PC-9 (cell line): ENCODE measurements at regions not wholly inside any gene's neighbourhood (a gene's known extent, or its start where the extent isn't known, plus 50 kb on each side); places are given as distances from the start of the nearest gene placed in this dataset.
A peak's percentile ranks its signal among the peaks of the same experiment; 100 is the strongest.

Experiments
- BruUV-seq: library from RNA; stranded (reverse); fragments of 400-500 nt; replicated peaks from 2 replicates; lab custom pipeline; 2021; lab: Mats Ljungman, UMichigan
- CTCF ChIA-PET: fragments of 300-600 bp; sonication (Branson Sonifier 250); formaldehyde crosslinking; loops from one replicate; lab custom pipeline; 2022; ENCODE audit warnings: antibody characterized with exemption; lab: Charles Lee
- POLR2A ChIA-PET: fragments of 300-600 bp; sonication (Branson Sonifier 250); formaldehyde crosslinking; loops from one replicate; lab custom pipeline; 2022; ENCODE audit warnings: antibody characterized with exemption; ENCODE audit not compliant: unreplicated experiment; lab: Charles Lee
- DNase-seq, 2 experiments: peaks; one replicate each; pipeline versions ENCODE4 v3.0.0 to v3.0.0-alpha.2; 2015 to 2022; ENCODE audit warnings: mixed read lengths in 1 of 2
- H2AFZ ChIP-seq: fragments of 200-600 bp; sonication (generic); 2 replicates; pipeline ENCODE4 v1.8.1; 2017; ENCODE audit warnings: antibody characterized with exemption
- H3F3A ChIP-seq: fragments of 200-600 bp; sonication (generic); 2 replicates; pipeline ENCODE4 v1.8.1; 2017; ENCODE audit warnings: antibody characterized with exemption, mild to moderate bottlenecking, low read depth; ENCODE audit not compliant: insufficient read depth
- H3K27ac ChIP-seq: fragments of 200-600 bp; sonication (generic); 2 replicates; pipeline ENCODE4 v1.6.1; 2016; ENCODE audit warnings: mixed run types
- H3K27me3 ChIP-seq: fragments of 200-600 bp; sonication (generic); 2 replicates; pipeline ENCODE4 v1.6.1; 2016; ENCODE audit warnings: low read depth, mixed run types; ENCODE audit not compliant: insufficient read depth
- H3K36me3 ChIP-seq: fragments of 200-600 bp; sonication (generic); 2 replicates; pipeline ENCODE4 v1.6.1; 2016; ENCODE audit warnings: low read depth, mixed run types
- H3K4me1 ChIP-seq: fragments of 200-600 bp; sonication (generic); replicated peaks from 2 replicates; pipeline ENCODE4 v1.6.1; 2016; ENCODE audit warnings: mixed run types; ENCODE audit not compliant: insufficient read depth
- H3K4me2 ChIP-seq: fragments of 200-600 bp; sonication (generic); 2 replicates; pipeline ENCODE4 v1.6.1; 2017; ENCODE audit warnings: mixed run types
- H3K4me3 ChIP-seq: fragments of 200-600 bp; sonication (generic); 2 replicates; pipeline ENCODE4 v1.6.1; 2016; ENCODE audit warnings: mixed run types
- H3K79me2 ChIP-seq: fragments of 200-600 bp; sonication (generic); 2 replicates; pipeline ENCODE4 v1.6.1; 2017; ENCODE audit warnings: low read depth, mixed run types
- H3K9me2 ChIP-seq: fragments of 200-600 bp; sonication (generic); 2 replicates; pipeline ENCODE4 v1.8.1; 2017; ENCODE audit warnings: mild to moderate bottlenecking; ENCODE audit not compliant: insufficient read depth
- H3K9me3 ChIP-seq: fragments of 200-600 bp; sonication (generic); 2 replicates; pipeline ENCODE4 v1.8.1; 2016; ENCODE audit warnings: low read depth; ENCODE audit not compliant: insufficient read depth
- H4K20me1 ChIP-seq: fragments of 200-600 bp; sonication (generic); 2 replicates; pipeline ENCODE4 v1.8.1; 2017; ENCODE audit not compliant: insufficient read depth
- CTCF ChIP-seq: fragments of 200-600 bp; sonication (generic); conservative IDR thresholded peaks from 2 replicates; pipeline ENCODE4 v1.6.1; 2017; ENCODE audit warnings: mixed run types, antibody characterized with exemption, mild to moderate bottlenecking, moderate library complexity
- EZH2 ChIP-seq: fragments of 200-600 bp; sonication (generic); IDR thresholded peaks from 2 replicates; pipeline ENCODE4 v1.8.0; 2017; ENCODE audit warnings: antibody characterized with exemption, low read depth
- intact Hi-C: fragments of 100-400 bp; cut with micrococcal nuclease; formaldehyde crosslinking; loops from one replicate; pipeline ENCODE4 v1.10.0; 2022; ENCODE audit not compliant: unreplicated experiment

- Histone ChIP-seq H3K4me1 (peaks cover 38% of the 10 kb centered on the region), H3K79me2 (no peaks in the 10 kb centered on the region), H3K36me3 (no peaks in the 10 kb centered on the region), H3K27me3 (no peaks in the 10 kb centered on the region), H4K20me1 (no peaks in the 10 kb centered on the region), H2AFZ (no peak overlapping the region), H3K9me2 (no peaks in the 10 kb centered on the region), H3F3A (peaks cover 16% of the 10 kb centered on the region), H3K4me3 (no peak overlapping the region), H3K4me2 (peak overlapping the region; percentile 62), H3K27ac (peak overlapping the region; percentile 90), H3K9me3 (no peaks in the 10 kb centered on the region; the same call in 1 of the 2 replicates)
- POLR2A ChIA-PET, result interaction anchor here (0.6 to 1.0 kb wide), 3 partner anchors 11 to 228 kb away, joined by 3 to 10 read pairs (median 5); no protein-coding TSS in a partner anchor
- BruUV-seq, result no TSS peak
- TF ChIP-seq CTCF (no peak), EZH2 (no peak)
- CTCF ChIA-PET, result no interaction called here
- intact Hi-C loops, result no loop called here
- peak in 1 of 2 experiments; percentile 0 for DNase-seq
Measured at GRCh38 chr22:27462190-27462589, 339.4 kb downstream of the MN1 start.

- no peak for TF ChIP-seq CTCF
- peaks cover 28% of the 10 kb centered on the region for H3K4me1 ChIP-seq
- H3K9me2 ChIP-seq, result no peaks in the 10 kb centered on the region
- no peak overlapping the region for H2AFZ ChIP-seq
- POLR2A ChIA-PET, result no interaction called here
- H3K27ac ChIP-seq, result no peak overlapping the region
- no peak overlapping the region for H3K4me3 ChIP-seq
- peak in 1 of 2 experiments; percentile 9 for DNase-seq
- no peaks in the 10 kb centered on the region; the same call in 1 of the 2 replicates for H3K9me3 ChIP-seq
- peaks cover 11% of the 10 kb centered on the region for H3F3A ChIP-seq
- CTCF ChIA-PET, result no interaction called here
- H3K36me3 ChIP-seq, result no peaks in the 10 kb centered on the region
- no TSS peak for BruUV-seq
- no peaks in the 10 kb centered on the region for H3K79me2 ChIP-seq
- no peaks in the 10 kb centered on the region for H3K27me3 ChIP-seq
- intact Hi-C loops, result no loop called here
- no peaks in the 10 kb centered on the region for H4K20me1 ChIP-seq
- H3K4me2 ChIP-seq, result no peak overlapping the region
Measured at GRCh38 chr22:27463121-27463660, 338.4 kb downstream of the MN1 start.

GRCh38 chr22:27466229-27466628, 335.3 kb downstream of the MN1 start:
- H2AFZ ChIP-seq, result no peak overlapping the region
- H3F3A ChIP-seq, result peaks cover 4% of the 10 kb centered on the region
- CTCF ChIA-PET, result no interaction called here
- TF ChIP-seq EZH2 (no peak), CTCF (no peak)
- H3K79me2 ChIP-seq, result no peaks in the 10 kb centered on the region
- peaks cover 14% of the 10 kb centered on the region for H3K4me1 ChIP-seq
- no peaks in the 10 kb centered on the region for H3K9me2 ChIP-seq
- intact Hi-C loops, result no loop called here
- H3K36me3 ChIP-seq, result no peaks in the 10 kb centered on the region
- H3K27ac ChIP-seq, result no peak overlapping the region
- no peak overlapping the region for H3K4me2 ChIP-seq
- H3K27me3 ChIP-seq, result no peaks in the 10 kb centered on the region
- H4K20me1 ChIP-seq, result no peaks in the 10 kb centered on the region
- no peaks in the 10 kb centered on the region for H3K9me3 ChIP-seq
- peak in 1 of 2 experiments; percentile 17 for DNase-seq
- H3K4me3 ChIP-seq, result no peak overlapping the region
- POLR2A ChIA-PET, result no interaction called here
- BruUV-seq, result no TSS peak
